H7 (cell line): ENCODE measurements at regions not wholly inside any gene's neighbourhood (a gene's known extent, or its start where the extent isn't known, plus 50 kb on each side); places are given as distances from the start of the nearest gene placed in this dataset.
"Not testable (repeated sequence)": the region's sequence is repeated elsewhere in the genome, so short reads cannot be mapped to it uniquely, and the experiment has no call there.

Experiments used
- DNase-seq: peaks from one replicate; pipeline ENCODE4 v3.0.0; 2012
- H3K27me3 ChIP-seq: 2 replicates; pipeline ENCODE4 v1.6.0; 2011; ENCODE audit warnings: mild to moderate bottlenecking, low read length; ENCODE audit not compliant: control insufficient read depth, insufficient read depth
- H3K36me3 ChIP-seq: replicated peaks from 2 replicates; pipeline ENCODE4 v1.5.1; 2011; ENCODE audit warnings: low read length; ENCODE audit not compliant: control insufficient read depth, insufficient read depth
- H3K4me3 ChIP-seq: 2 replicates; pipeline ENCODE4 v1.5.1; 2011; ENCODE audit warnings: low read depth, mild to moderate bottlenecking, control low read depth, low read length, moderate library complexity; ENCODE audit not compliant: insufficient read depth

DNA sequence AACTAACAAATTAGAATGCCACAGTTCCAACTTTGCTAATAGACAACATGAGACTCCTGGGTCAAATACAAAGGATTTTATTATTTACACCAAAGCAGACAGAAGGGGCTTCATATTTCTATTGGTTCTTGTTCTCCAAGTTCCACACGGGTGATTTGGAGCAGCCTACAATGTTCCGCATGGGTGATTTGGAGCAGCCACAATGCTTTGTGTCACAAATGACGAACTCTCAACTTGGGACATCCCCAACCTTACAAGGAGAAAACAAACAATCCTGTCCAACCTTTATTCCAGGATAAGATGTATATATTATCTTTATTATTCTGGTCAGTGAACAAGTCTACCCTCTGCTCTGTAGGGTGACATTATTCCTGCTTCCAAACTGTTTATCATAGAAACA is 694.3 kb upstream of the MGAT4C start:
- Histone ChIP-seq H3K4me3 (no peak overlapping the region), H3K36me3 (no peaks in the 10 kb centered on the region), H3K27me3 (no peaks in the 10 kb centered on the region)
- DNase-seq: no peak

DNA sequence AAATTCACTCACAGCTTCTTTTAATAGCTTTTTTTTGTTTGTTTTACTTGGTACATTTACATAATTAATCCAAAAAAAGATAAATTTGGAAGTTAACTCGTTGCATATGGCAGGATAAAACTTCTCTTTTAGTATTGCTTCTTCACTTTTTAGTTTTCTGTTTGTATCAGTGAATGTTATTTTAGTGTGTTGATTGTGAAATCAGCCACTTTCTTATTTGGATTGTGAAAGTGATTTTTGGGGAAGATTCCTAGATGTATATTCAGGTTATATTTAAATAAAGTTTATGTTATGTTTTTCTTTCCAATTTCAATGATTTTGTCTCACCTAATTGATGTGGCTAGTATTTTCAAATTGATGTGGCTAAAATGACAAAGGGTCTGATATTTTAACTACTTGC is 693.9 kb upstream of the MGAT4C start:
- no peaks in the 10 kb centered on the region for H3K36me3 ChIP-seq
- DNase-seq: no peak
- H3K4me3 ChIP-seq: no peak overlapping the region
- no peaks in the 10 kb centered on the region for H3K27me3 ChIP-seq

DNA sequence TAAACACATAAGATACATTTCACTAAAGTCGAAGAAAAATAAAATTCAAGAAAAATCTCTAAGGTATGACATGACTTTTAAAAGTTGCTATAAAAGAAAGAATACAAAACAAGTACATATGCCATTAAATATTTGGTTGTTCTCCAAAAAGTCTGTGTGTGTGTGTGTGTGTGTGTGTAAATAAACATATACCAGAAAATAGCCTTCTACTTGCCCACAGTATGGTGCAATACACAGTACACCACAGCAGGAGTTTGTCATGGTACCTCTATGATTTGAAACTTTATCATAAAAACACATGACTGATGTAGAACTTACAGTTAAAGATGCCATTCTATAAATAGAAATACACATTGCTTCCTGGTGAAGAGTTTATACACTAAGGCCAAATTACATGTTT is 692.7 kb upstream of the MGAT4C start:
- Histone ChIP-seq H3K4me3 (no peak overlapping the region), H3K36me3 (no peaks in the 10 kb centered on the region), H3K27me3 (no peaks in the 10 kb centered on the region)
- no peak for DNase-seq

DNA sequence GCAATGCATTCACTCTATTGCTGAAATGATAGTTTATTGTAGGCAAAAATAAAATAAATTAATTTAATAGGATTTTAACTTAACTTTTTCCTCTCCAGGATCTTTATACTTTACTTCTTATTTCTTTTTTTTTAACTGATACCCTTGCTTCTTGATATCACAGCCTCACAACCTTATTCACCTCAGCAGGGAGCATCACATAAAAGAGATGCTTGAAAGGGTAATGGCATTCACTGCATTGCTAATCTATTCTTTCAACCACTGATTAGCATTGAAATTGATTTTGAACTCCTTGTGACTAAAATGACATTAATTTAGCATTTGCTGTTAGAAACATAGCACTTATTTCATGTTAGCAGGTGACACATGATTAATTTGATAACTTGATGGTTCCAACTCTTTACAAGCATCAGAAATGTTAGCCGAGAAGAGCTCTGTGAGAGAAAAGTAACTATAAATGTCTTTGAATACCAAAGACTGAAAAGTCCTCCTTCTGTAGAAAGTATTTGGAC is 689.5 kb upstream of the MGAT4C start:
- Histone ChIP-seq H3K36me3 (no peaks in the 10 kb centered on the region), H3K27me3 (no peaks in the 10 kb centered on the region), H3K4me3 (no peak overlapping the region)
- no peak for DNase-seq

DNA sequence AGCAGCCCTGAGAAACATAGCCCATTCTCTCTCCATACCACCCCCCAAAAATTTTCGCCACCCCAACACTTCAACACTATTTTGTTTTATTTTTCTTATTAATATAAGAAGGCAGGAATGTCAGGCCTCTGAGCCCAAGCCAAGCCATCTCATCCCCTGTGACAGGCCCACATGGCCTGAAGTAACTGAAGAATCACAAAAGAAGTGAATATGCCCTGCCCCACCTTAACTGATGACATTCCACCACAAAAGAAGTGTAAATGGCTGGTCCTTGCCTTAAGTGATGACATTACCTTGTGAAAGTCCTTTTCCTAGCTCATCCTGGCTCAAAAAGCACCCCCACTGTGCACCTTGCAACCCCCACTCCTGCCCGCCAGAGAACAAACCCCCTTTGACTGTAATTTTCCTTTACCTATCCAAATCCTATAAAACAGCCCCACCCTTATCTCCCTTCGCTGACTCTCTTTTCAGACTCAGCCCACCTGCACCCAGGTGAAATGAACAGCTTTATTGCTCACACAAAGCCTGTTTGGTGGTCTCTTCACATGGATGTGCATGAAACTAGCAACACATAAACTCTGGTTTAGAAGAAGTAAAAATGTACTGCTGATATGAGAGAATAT is 688.1 kb upstream of the MGAT4C start:
- H3K4me3 ChIP-seq, H3K27me3 ChIP-seq, H3K36me3 ChIP-seq, DNase-seq: not testable (repeated sequence)

DNA sequence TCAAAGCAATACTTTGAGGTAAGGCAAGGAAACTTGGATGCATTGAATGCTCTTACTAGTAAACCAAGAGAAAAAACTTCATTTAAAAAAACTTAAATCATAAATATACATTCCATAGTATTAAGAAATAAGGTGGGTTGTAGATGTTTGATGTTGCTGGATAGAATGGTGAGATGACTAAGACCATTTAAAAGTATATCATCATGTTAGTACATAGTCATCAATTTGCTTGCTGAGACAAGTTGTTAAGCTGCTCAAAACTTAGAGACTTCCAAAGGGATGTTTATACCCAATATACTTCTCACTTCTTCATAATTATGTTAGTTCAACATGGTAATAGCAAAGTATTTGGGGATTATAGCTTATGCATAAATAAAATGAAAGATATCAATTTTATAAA is 675.5 kb upstream of the MGAT4C start:
- no peaks in the 10 kb centered on the region for H3K27me3 ChIP-seq

DNA sequence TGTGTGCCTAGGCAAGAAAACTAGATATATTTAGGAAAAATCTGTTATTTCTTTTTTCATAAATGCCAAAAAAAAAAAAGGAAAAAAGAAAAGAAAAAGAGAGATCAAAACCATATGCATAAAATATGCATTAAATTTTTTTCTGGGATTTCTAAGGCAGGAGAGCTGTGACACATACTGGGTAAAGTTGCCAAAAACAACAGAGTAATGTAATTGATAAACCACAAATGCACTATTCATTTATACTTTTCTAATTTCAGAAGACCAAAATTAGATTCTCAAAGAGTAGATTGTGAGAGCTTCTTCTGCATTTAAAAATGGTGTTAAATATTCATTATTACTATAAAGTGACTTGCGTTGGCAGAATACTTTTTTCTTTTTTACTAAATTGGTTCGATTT is 673.8 kb upstream of the MGAT4C start:
- DNase-seq: no peak
- H3K27me3 ChIP-seq: no peaks in the 10 kb centered on the region
- no peaks in the 10 kb centered on the region for H3K36me3 ChIP-seq
- no peak overlapping the region for H3K4me3 ChIP-seq

More for the DNA sequence above, 675.5 kb upstream of the MGAT4C start:
- H3K36me3 ChIP-seq: no peaks in the 10 kb centered on the region
- no peak overlapping the region for H3K4me3 ChIP-seq
- no peak for DNase-seq

DNA sequence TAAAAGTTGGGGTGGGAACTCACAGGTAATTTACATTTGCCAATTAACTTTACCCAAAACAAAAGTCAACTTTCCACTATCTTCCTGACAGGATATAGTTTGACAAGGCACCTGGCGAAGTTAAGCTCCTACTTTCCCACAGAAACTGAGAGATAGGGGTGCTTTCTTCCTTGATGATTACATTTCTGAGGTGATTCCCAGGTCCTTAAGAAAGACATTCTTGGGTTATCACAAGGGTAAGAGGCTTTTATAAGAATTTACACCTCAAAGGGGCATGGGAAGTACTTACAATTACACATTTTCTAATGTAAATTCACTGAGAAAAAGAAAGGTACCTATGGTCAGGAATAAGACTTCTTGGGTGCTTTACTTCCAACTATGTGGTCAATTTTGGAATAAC is 660.9 kb upstream of the MGAT4C start:
- DNase-seq: no peak
- Histone ChIP-seq H3K36me3 (no peaks in the 10 kb centered on the region), H3K27me3 (no peaks in the 10 kb centered on the region), H3K4me3 (no peak overlapping the region)

DNA sequence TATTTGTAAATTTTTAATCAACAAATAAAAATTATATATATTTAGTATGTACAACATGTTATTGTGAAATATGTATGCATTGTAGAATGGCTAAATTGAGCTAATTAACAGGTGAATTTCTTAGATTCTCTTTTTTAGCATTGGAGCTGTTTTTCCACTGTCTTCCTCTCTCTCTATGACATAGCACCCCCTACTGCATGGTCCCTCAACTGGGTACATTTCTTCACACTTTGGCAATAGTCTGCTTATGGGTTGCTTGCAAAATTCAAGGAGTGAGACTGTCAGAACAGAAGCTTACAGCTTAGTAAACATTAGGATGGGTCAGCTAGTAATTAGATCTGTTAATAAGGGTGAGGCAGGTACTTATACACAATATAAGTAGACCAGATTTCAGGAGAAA is 658.5 kb upstream of the MGAT4C start:
- no peaks in the 10 kb centered on the region for H3K36me3 ChIP-seq
- DNase-seq: peak; percentile 47

DNA sequence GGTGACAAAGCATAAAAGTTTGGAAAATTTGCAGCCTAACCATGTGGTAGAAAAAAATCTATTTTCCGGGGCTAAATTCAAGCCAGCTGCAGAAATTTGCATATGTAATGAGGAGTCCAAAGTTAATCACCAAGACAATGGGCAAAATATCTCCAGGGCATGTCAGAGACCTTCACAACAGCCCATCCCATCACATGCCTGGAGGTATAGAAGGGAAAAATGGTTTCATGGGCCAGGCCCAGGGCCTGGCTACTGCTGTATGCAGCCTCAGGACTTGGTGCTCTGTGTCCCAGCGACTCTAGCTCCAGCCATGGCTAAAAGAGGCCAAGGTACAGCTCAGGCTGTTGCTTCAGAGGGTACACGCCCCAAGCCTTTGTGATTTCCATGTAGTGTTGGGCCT is 655.8 kb upstream of the MGAT4C start:
- H3K27me3 ChIP-seq: no peaks in the 10 kb centered on the region
- H3K4me3 ChIP-seq: no peak overlapping the region
- no peak for DNase-seq
- no peaks in the 10 kb centered on the region for H3K36me3 ChIP-seq

More for the DNA sequence above, 658.5 kb upstream of the MGAT4C start:
- Histone ChIP-seq H3K27me3 (no peaks in the 10 kb centered on the region), H3K4me3 (no peak overlapping the region)

DNA sequence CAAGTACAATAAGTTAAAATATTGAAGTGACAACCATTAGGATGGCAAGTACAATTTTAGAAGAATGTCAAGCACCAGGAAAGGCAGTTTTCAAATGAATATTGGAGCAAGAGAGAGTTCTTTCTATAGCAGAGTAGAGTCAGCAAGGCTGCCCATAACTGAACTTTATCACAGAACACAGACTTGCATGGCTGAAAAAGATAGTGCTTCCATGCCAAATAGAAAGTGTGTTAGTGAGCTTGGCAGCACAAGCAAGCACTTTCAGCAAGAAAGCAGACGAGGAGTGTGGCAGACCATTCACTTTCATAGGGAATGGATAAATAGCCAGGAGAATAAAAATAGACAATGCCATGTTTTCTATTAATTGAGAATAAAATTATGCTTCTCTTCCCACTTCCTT is 647.0 kb upstream of the MGAT4C start:
- Histone ChIP-seq H3K27me3 (no peaks in the 10 kb centered on the region), H3K36me3 (no peaks in the 10 kb centered on the region), H3K4me3 (no peak overlapping the region)
- no peak for DNase-seq

DNA sequence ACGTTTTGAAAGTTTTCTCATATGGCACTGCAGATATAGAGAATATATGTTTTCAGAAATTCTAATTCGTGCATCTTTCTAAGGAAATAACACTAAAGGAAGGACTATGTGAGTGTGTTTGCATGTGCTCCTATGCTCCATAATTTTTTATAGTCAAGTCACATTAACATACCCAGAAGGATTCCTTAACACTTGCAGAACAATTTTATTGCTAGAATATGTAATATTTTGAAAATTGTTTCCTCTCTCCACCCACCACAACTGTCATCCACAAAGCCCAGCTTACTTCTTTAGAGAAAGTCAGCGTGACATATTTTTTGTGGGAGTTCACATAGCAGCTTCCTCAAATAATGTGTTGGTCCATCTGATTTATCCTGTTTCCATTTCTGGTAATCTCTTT is 604.6 kb upstream of the MGAT4C start:
- Histone ChIP-seq H3K27me3 (no peaks in the 10 kb centered on the region), H3K36me3 (no peaks in the 10 kb centered on the region)

DNA sequence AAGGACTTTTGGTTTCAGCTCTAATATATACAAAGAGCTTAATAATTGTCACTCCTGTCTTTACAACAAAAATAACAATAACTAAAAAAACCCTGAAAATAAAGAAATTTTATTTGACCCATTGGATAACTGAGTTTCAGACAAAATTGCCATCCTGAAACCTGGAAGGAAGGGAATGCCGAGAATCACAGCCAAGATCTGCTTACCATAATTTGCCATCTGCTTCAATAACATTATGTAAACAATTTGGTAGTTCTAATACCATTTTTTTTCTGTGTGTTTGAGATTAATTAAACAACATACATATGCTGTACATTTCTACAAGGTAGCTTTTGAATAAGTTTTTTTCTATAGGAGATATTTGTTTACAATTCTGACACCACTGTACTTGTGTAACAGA is 596.3 kb upstream of the MGAT4C start:
- DNase-seq: no peak
- Histone ChIP-seq H3K27me3 (no peaks in the 10 kb centered on the region), H3K36me3 (no peaks in the 10 kb centered on the region), H3K4me3 (no peak overlapping the region)

More for the DNA sequence above, 604.6 kb upstream of the MGAT4C start:
- no peak for DNase-seq
- H3K4me3 ChIP-seq: no peak overlapping the region

DNA sequence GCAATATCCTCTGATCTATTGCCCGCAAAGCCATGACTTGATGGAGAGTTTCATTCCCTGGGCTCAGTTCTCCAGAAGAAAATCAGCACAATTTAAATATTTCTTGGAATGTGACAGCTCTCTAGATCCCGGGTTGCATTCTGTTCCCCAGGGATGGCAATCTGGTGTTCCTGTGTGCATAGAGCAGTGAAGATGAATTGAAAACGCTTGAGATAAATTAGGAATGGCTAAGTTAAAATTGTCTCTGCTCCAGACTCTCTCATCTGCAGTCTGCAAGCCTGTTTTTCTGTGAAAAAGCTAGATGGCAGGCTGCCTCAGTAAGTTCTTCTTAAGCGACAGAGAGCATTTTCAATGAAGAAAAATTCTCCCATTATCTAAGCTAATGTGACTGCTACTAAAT is 582.5 kb upstream of the MGAT4C start:
- no peaks in the 10 kb centered on the region for H3K36me3 ChIP-seq
- H3K27me3 ChIP-seq: no peaks in the 10 kb centered on the region
- DNase-seq: peak; percentile 4
- no peak overlapping the region for H3K4me3 ChIP-seq

DNA sequence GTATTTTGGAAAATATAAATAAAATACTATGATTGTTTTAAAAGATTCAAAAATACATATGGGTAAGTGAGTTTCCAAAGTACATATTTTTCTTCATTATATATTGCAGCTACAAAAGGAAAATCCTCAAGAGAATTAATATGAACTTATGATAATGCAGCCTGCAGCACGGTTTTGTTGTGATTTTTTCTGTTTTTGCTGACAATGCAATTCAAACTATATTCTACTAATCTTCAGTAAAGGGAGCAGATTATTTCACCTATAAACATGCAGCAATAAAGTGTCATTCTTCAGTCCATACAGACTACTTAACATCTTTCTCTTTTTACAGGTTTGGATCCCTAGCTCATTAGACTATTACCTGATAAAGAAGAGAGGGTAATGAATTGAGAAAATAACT is 582.1 kb upstream of the MGAT4C start:
- Histone ChIP-seq H3K27me3 (no peaks in the 10 kb centered on the region), H3K36me3 (no peaks in the 10 kb centered on the region), H3K4me3 (no peak overlapping the region)
- no peak for DNase-seq

DNA sequence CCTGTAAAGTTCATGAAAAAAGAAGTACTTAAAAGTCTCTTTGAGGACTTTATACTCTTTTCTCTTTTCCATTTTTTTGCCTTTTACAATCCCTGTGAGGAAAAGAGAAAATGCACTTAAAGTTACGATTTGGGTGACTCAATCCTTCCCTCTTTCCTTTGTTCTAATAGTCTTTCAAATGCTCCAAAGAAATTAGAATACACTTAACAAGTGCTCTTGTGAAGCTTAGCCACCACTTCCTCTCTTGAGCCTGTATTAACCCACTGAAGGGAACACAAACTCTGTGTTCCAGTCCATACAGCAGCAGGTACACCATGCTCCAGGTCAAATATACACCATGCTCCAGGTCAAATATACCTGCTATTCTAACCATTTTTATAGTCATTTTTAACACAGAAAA is 581.1 kb upstream of the MGAT4C start:
- DNase-seq: peak; percentile 3
- H3K36me3 ChIP-seq: no peaks in the 10 kb centered on the region
- no peak overlapping the region for H3K4me3 ChIP-seq
- H3K27me3 ChIP-seq: no peaks in the 10 kb centered on the region
